ENCODE measurements at regions not wholly inside any gene's neighbourhood (a gene's known extent, or its start where the extent isn't known, plus 50 kb on each side); places are given as distances from the start of the nearest gene placed in this dataset.
A peak's percentile ranks its signal among the peaks of the same experiment; 100 is the strongest.

DNA sequence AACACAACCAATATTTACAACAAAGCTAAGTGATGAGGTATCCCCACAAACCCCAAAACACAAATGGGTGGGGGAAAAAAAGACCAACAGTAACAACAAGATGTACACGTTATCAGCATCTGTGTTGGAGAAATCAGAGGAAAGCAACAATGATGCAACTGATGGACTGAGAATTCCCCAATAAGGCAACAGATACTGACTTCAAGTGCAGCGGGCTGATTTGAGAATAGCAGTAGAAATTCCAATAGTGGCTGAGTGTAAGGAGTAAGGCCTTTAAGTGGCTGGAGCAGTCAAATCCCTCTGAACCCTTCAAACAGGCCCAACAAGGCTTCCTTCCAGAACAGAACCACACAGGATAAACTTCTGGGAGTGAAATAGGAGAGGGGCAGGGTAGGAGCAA lies 97.6 kb downstream of the TM2D1 start:
- DNase-seq, result no peak

DNA sequence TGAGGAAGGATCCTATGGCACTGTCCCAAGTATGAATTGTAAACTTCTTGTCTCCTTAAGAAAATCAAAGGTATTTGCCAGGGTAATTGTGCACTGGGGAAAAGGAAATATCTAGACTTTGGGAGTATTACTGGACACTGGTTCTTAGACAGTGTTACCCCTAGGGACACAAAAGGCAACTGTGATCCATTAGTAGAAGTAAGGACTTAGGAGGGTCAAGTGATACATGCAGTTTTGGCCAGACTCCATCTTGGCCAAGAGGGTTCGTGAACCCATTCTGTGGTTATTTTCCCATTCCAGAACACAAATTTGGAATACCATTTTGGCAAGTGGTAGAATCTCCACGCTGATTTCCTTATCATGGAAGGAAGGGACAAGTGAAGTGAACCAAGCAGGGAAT lies 98.1 kb downstream of the TM2D1 start:
- no peak for DNase-seq

DNA sequence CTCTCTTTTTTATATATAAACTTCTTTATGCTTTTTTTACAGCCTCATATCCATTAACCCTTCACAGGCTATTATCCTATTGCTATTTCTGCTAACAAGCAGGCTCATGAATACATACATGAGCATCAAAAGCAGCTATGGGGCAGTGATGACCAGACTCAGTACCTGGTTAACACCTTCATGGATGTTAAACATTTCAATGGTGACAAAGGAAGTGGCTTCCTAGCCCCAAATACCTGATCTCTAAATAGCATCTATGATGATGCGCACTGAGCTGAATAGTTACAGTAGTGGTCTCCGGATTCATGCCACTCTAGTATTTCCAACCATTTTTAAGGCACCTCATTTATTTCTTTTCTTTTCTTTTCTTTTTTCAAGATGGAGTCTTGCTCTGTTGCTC lies 101.1 kb downstream of the TM2D1 start:
- DNase-seq, result no peak

DNA sequence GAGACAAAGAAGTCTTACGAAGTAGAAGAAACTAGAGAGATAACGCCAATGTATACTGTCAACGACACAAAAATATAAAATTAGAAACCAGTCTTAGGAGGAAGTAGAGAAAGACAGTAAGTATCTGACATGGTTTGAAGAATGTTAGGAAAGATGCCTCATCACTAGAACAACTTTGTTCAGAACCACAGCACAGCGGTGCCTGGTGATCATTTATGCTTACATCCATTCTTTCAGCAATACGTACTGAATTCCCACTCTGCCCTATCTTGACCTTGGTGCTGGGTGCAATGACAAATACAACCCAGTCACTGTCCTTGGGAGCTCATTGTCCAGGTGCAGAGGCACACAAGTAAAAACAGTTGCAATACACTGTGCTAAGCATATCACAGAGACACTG lies 104.4 kb downstream of the TM2D1 start:
- DNase-seq, result no peak

DNA sequence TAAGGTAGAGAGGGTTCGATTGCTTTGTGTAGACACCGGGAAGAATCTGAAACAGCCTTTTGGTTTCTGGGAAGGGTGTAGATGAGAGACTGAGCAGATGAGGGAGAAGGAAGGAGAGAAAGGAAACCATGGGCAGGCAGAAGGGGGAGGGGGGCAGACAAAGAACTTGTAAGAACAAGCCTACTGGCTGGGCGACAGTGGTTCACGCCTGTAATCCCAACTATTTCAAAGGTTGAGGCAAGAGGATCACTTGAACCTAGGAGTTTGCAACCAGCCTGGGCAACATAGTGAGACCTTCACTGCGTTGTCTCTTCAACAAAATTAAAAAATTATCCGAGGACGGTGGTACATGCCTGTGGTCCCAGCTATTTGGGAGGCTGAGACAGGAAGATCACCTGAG lies 106.2 kb downstream of the TM2D1 start:
- no peak for DNase-seq

DNA sequence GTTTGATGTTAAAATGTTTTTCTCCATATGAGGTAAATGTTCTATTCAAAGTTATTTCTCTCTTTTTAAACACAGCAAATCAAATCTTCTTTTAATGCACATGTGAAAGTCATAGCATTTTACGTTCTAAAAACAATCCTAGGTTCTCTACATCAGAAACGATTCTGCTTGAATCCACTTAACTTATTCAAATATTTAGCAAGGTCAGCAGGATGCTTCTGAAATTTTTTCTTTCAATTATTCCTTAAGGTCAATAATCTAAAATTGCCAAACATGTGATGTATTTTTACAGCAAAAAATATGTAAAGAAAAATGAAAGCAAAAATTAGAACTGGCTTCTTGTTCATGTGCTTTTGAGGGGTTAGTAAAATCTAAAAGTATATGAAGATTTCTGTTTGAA lies 106.7 kb downstream of the TM2D1 start:
- DNase-seq, result no peak

DNA sequence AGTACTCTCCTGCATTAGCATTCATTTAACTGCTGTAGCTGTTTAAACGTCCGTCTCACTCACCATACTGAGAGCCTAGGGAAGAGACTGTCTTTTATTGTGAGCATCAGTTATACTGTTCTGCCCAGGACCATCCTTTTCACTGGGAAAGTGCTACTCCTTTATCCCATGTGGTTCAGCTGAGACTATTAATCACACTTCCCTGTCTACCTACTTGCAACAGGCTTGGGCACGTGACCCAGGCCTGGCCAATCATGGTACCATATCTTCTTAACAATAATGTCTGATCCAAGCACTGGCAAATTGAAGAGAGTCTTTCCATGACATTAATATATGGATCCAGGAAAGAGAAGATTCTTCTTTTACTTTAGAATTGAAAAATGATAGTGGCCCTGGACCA lies 108.1 kb downstream of the TM2D1 start:
- DNase-seq, result no peak

DNA sequence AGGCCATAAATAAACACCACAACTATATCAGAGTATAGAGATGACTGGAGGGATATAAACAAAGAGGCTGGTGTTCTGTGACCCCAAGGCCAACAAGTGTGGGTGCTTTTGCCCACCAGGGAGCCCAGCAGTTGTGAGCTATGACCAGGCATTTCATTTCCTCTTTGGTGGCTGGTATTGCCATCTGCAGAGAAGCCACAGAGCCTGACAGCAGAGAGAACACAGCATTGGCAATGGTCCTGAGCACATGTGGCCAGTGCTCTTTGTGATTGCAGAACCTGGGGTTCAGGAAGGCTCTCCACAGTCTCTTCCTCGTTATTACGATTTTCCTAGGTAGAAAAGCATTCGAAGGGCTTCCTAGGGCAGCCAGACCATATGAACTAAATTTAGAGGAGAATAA lies 112.3 kb downstream of the TM2D1 start:
- no peak for DNase-seq

DNA sequence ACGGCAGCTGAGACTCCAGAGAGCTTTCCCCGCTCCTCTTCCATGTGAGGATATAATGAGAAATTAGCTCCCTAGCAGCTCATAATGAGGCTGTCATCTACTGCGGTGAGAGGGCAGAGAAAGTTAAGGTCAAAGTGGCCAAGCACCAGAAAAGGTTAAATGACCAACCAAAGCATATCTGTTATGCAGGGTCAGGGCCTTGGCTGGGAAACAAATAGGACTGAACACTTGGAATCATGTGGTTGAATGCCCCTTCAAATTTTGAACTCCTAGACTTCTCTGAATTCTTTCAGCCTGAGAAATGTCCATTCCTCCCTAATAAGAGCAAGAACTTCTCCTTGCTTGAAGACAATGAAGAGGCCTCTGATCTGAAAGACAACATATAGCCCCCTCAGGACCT lies 115.9 kb downstream of the TM2D1 start:
- no peak for DNase-seq

DNA sequence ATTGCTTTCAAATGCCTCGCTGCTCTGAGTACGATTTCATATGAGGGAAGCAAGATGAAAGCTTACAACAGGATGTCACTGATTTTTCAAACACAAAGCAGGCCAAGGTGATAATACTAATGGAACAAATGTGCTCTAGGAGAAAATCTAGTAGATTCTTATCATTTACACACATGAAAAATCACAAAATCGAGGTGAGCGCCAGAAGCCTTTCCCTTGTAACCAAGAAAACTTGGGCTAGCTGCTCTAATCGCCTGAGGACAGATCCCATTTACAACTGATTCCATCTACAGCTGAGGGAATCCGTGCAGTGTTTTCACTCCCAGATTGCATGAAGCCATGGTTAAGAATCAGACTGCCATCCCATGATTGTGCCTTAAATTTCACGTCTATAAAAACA lies 117.5 kb downstream of the TM2D1 start:
- DNase-seq, result no peak

DNA sequence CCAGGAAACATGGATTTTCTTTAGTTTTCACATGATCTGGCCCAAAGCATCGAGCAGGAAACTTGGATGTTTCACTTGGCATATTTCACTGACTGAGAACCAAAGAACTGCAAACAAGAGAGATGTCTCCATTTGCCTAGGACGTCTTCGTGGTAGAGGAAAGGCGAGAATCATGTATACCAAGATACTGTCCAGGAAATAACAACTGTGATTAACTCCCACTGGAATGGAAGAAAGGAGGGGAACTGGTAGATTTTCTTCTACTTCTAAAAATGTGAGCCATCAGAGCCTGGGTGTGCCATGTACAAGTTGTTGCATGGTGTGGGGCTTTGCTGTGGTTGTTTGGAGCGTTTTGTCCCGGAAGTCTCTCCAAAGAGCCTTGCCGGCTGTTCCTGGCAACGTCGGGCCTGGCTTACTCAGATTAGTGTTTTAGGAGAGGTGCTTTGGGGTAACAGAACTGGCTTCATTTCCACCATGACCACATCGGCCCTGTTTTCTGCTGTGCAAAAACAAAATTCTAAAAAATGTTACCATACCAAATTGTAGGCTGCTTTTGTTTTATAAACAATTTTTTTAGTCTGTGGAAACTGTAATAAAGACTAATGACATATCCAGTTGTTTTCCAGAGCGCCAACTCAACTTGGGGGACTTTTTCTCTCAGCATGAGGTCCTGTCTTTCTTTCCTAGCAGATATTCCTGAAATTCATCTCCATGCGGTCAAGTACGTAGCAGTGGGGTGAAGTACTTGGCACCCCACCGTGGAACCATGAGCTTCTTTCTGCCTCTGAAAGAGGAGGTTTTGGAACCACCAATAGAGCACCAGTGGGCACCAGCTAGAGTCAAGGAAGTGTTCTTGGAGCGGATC lies 118.3 kb downstream of the TM2D1 start:
- DNase-seq, result no peak

DNA sequence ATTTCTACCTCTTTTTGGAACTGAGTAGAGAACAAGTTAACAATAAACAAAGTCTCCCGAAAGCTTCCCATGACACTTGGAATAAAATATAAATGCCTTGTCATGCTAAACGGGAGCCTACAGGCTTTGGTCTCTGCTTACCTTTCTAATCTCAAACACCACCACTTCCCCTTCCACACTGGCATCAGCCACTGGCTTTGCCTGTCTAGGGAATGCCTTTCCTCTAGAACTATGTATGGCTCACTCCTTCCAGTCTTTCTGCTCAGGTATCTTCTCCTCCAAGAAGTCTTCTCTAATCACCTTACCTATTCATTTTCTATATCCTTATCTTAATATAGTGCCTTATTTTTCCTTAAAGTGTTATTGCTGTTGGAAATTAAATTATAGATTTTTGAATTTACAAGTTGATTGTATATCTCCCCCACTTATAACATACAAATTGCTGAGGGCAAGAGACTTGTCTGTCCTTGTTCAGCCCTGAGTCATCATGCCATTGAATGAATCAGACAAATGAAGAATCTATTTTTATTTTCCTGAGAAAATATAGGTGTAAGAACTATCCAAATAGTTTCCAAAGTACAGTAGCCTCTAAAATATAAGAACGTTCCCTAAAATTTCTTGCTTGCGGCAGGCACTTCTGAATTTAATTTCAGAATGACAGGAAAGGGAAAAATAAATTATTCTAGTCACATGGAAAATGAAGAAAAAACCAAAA lies 119.2 kb downstream of the TM2D1 start:
- DNase-seq, result no peak

DNA sequence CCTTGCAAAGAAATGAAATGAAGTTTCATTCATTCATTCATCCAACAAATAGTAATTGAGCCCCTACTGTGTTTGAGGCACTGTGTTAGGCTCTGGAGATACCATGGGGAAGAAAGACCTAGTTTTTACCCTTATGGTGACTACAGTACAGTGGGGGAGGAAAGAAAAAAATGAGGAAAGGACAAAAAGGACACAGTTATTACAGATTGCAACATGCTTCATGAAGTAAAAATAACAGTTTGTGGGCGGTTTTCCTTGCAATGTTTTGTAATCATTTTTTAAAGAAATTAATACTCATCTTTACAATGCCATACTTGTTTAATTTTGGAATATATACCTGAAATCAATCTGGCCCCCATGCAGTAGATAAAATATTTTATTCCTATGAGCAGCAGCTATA lies 120.3 kb downstream of the TM2D1 start:
- no peak for DNase-seq

DNA sequence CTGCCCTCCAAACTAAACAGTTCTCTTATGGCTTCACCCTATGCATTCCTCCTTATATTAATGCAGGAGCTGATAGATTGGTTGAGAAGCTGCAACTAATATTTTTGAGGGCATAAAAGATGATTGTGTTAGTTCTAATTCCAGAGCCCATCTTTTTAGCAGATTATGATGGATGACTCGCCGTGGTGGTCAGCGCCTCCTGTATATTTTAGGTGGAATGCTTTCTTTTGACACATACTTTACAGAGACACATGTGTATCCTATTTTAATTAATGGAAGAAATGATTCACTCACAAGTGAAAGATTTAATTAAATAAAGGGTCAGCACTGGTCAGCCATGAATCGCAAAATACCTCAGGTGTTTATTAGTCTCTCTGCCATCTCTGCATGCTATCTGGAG lies 120.7 kb downstream of the TM2D1 start:
- DNase-seq, result no peak

DNA sequence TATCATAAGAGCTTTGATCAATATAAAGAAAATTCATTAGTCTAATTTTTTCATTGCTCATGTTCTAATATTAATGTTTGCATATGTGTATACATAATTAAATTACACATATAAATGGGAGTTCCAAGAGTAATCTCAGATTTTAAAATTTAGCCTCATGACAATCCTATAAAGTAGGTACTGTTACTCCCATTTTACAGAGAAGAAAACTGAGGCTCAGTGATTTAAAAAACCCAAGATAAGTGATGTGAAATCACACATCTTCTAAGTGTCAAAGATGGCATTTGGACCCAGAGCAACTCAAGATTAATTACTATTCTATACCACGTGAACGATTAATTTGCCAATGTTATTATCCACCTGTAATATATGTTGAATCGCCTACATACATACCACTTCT lies 122.3 kb downstream of the TM2D1 start:
- DNase-seq, result no peak

DNA sequence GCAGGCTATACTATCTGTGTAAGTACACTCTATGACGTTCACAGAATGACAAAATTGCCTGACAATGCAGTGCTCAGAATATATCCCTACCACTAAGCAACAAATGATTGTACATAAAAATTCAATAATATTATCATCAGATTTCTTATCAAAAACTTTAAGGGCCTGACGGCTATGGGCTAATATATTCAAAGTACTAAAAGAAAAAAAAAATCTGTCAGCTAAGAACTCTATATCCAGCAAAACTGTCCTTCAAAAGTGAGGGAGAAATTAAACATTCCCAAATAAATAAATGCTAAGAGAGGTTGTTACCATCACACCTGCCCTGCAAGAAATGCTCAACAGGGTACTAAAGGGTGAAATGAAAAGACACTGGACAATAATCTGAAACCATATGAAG lies 127.3 kb downstream of the TM2D1 start:
- DNase-seq, result no peak

DNA sequence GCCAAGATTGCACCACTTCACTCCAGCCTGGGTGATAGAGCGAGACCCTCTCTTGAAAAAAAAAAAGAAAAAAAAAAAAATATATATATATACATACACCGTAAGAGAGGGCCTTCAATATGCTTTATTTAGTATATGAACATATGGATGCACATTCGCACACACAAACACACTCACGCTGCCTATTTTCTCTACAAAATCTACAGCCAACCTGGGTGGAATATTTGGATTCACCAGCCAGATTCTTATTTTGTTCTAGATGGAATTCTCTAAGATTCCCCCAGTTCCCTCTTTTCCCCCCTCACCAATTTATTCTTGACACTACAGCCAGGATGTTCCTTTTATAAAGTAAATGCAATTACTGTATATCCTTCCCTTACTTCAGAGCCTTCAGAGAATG lies 131.6 kb downstream of the TM2D1 start:
- no peak for DNase-seq

DNA sequence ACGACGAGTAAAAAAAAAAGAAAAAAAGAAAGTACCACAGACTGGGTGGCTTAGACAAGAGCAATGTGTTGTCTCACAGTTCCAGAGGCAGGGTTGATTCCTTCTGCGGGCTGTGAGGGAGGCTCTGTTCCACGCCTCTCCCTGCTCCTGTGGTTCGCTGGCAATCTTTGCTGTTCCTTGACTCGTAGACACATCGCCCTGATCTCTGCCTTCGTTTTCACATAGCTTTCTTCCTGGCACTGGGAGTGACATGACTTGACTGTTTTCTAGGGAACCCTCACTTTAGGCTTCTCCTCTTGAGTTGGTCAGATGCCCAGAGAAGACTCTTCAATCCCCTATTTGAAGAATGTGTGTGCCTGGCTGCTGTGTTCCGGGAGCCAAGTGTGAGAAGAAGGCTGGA lies 133.6 kb downstream of the TM2D1 start:
- DNase-seq, result no peak

DNA sequence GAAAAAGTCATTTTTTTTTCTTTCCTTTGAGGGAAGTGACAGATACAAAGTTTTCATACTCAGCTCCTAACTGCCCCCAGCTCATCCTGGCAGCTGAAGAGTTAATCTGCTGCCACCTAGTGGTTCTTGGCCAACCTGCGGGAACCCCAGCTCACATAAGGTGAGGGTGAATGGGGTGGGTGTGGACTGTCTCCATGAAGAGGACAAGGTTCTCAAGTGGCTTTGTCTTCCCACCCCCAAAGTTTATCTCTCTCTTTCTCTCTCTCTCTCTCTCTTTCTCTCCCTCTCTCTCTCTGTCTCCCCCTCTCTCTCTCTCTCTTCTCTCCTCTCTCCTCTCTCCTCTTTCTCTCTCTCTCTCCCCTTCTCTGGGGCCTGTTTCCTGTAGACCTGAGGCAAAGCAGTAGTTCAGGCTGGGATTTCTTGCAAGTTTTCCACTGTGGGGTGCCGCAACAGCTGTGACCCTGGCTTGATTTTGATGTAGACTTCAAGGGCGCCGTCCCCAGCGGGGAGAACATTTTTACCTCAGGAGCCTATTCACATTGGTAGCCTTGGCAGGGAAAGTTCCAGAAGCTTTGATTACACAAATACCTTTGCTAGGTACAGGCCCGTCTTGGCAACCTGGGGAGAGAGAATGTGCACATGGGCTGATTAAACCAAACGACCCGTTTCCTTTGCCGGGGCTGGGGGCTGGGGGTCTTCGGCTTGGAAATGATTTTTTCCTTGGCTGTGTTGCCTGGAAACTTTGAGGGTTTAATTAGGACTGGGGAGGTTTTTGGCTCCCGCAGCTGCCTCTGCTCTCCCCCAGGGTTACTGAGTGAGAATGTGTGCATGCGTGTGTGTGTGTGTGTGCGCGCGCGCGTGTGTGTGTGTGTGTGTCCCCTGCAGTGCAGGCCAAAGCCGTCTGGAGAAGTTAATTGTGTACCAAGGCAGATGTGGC lies 135.9 kb downstream of the TM2D1 start:
- peak; percentile 51 for DNase-seq

DNA sequence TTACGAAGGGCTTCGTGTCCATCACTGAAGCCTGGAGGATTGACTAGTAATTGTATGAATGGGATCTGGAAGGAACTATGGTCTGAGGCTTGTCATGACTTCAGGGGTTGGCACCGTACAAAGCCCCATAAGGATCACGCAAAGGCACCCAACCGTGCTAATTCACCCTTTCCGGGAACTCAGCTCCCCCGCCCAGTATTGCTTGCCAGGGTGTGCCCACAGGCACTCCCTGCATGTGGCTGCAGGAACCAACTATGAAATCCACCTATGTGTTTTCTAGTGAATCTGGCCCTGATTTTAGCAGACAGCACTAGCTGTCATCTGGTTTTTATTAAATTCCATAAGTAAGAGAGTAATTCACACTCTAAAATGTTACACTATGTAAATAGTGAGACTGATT lies 139.2 kb downstream of the TM2D1 start:
- peak; percentile 52 for DNase-seq

DNA sequence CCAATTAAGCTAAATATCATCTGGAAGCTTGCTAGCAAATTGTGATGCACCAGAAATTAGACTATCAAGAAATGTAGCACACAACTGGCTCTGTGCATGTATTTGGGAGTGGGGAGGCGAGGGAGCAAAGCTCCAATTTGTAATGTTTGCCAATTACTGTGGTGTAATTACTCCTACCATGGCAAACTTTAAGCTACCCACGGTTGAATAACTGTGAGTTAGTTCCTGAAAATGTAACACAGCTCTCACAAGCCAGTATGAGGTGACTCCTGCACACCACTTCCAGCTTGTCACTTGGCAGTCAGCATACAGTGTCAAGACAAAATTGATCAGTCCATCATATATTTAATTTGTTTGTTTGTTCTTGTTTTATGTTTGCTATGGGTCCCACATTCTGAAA lies 141.2 kb downstream of the TM2D1 start:
- DNase-seq, result no peak

DNA sequence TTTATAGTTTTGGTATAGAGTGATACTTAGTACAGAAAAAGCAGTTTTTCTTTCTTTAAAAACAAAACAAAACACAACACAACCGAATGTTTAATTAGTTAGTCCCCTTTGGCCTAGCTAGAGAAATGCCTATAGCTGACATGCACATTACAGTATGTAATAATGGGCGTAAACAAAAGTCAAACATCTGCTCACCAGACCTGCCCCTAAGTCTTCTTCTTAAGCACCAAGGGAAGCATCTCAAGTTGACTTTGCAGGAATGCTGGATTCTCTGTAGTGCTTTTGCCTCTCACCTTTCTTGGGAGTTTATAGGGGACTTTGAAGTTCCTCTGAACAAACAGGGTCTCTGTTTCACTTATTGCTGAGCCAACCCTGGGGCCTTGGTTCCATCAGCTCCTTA lies 143.7 kb downstream of the TM2D1 start:
- DNase-seq, result no peak

DNA sequence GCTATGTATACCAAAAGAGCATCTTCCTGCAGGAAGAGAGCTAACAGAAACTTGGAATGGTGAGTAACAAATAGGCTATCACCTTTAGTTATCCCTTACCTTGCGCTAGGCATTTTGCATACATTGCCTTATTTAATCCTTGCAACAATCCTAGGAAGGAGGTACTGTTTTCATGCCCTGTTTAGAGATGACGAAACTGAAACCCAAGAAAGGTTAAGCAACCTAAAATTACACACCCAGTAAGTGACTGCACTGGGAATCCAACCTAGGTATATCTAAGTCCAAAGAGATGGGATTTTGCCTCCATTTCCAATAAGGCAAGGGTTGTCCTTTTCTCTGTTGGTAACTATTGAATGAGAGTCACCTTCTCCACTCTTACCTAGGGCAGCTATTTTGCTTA lies 144.5 kb downstream of the TM2D1 start:
- no peak for DNase-seq

DNA sequence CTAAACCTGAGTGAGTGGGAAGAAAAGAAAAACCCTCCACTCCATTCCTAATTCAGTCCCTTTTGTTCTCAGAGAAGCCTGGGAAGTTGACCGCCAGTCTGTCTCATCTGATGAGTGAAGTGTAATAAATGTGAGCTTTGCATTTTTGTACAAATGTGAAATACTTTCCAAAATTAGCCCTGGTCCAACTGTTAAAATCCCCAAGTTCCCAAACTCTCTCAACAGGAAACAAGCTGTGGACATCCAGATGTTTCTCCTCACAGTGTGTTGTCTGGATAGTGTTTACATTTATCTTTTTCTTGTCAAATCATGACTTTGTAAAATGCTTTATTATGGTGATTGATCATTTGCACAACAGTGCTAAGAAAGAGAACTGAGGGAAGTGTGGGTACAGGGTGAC lies 145.1 kb downstream of the TM2D1 start:
- no peak for DNase-seq

Measured in NCI-H748 treated with DMSO at 0.1 percent for 48 hours (cell line).